ENCODE measurements at regions not wholly inside any gene's neighbourhood (a gene's known extent, or its start where the extent isn't known, plus 50 kb on each side); places are given as distances from the start of the nearest gene placed in this dataset.

- Histone ChIP-seq H3K36me3 (no peaks in the 10 kb centered on the region), H3K27ac (no peak overlapping the region), H3K4me1 (no peaks in the 10 kb centered on the region), H3K9me3 (no peaks in the 10 kb centered on the region), H3K27me3 (ENCODE audit: low read depth) (no peaks in the 10 kb centered on the region), H3K4me3 (no peak overlapping the region)
- ATAC-seq (no peak), DNase-seq (no peak)
- no peak for TF ChIP-seq CTCF (IDR thresholded peaks at IDR 0.05)
- intact Hi-C loops (cut with DNase I), result no loop called here
These were observed 312.3 kb upstream of the E2F7 start for GRCh38 chr12:77377622-77378021.

GRCh38 chr12:77377116-77377515 lies 311.7 kb upstream of the E2F7 start:
- intact Hi-C loops (cut with DNase I), result no loop called here
- ATAC-seq, result no peak
- no peak for TF ChIP-seq CTCF (IDR thresholded peaks at IDR 0.05)
- H3K27ac ChIP-seq, result no peak overlapping the region
- H3K27me3 ChIP-seq (ENCODE audit: low read depth), result no peaks in the 10 kb centered on the region
- no peaks in the 10 kb centered on the region for H3K36me3 ChIP-seq
- no peaks in the 10 kb centered on the region for H3K9me3 ChIP-seq
- H3K4me1 ChIP-seq, result no peaks in the 10 kb centered on the region
- no peak for DNase-seq
- H3K4me3 ChIP-seq, result no peak overlapping the region

GRCh38 chr12:77374673-77375072 lies 309.3 kb upstream of the E2F7 start:
- intact Hi-C loops (cut with DNase I), result no loop called here
- Histone ChIP-seq H3K9me3 (no peaks in the 10 kb centered on the region), H3K4me3 (no peak overlapping the region), H3K36me3 (no peaks in the 10 kb centered on the region), H3K27ac (no peak overlapping the region), H3K27me3 (ENCODE audit: low read depth) (no peaks in the 10 kb centered on the region), H3K4me1 (no peaks in the 10 kb centered on the region)
- ATAC-seq (no peak), DNase-seq (no peak)
- TF ChIP-seq CTCF (IDR thresholded peaks at IDR 0.05), result no peak

GRCh38 chr12:77372494-77372893 lies 307.1 kb upstream of the E2F7 start:
- Histone ChIP-seq H3K4me3 (no peak overlapping the region), H3K36me3 (no peaks in the 10 kb centered on the region), H3K9me3 (no peaks in the 10 kb centered on the region), H3K27ac (no peak overlapping the region), H3K27me3 (ENCODE audit: low read depth) (no peaks in the 10 kb centered on the region), H3K4me1 (no peaks in the 10 kb centered on the region)
- intact Hi-C loops (cut with DNase I), result no loop called here
- TF ChIP-seq CTCF (IDR thresholded peaks at IDR 0.05), result no peak
- no peak for ATAC-seq
- DNase-seq, result no peak

- Histone ChIP-seq H3K27me3 (ENCODE audit: low read depth) (no peaks in the 10 kb centered on the region), H3K27ac (no peak overlapping the region), H3K4me3 (no peak overlapping the region), H3K4me1 (no peaks in the 10 kb centered on the region), H3K9me3 (no peaks in the 10 kb centered on the region), H3K36me3 (no peaks in the 10 kb centered on the region)
- no peak for ATAC-seq
- TF ChIP-seq CTCF (IDR thresholded peaks at IDR 0.05), result no peak
- intact Hi-C loops (cut with DNase I), result no loop called here
- no peak for DNase-seq
These were observed 306.7 kb upstream of the E2F7 start for GRCh38 chr12:77372026-77372425.

- no peaks in the 10 kb centered on the region for H3K27me3 ChIP-seq (ENCODE audit: low read depth)
- intact Hi-C loops (cut with DNase I), result no loop called here
- H3K4me3 ChIP-seq, result no peak overlapping the region
- no peak for TF ChIP-seq CTCF (IDR thresholded peaks at IDR 0.05)
- no peaks in the 10 kb centered on the region for H3K36me3 ChIP-seq
- H3K9me3 ChIP-seq, result no peaks in the 10 kb centered on the region
- DNase-seq (no peak), ATAC-seq (no peak)
- no peaks in the 10 kb centered on the region for H3K4me1 ChIP-seq
- H3K27ac ChIP-seq, result no peak overlapping the region
These were observed 303.0 kb upstream of the E2F7 start for GRCh38 chr12:77368379-77368778.

All from lower lobe of right lung (tissue), 2 donors.